Effector memory CD4-positive, alpha-beta T cell (primary cell): ENCODE measurements at regions not wholly inside any gene's neighbourhood (a gene's known extent, or its start where the extent isn't known, plus 50 kb on each side); places are given as distances from the start of the nearest gene placed in this dataset.

Experiments
- DNase-seq, 3 donors: peaks; one replicate each; pipeline ENCODE4 v3.0.0-alpha.2; 2020
- H3K27ac ChIP-seq: 2 replicates; pipeline ENCODE4 v1.7.0; 2013; ENCODE audit warnings: mild to moderate bottlenecking, low read length, moderate library complexity; ENCODE audit not compliant: insufficient read depth, poor library complexity, severe bottlenecking
- H3K27me3 ChIP-seq: replicated peaks from 2 replicates; pipeline ENCODE4 v1.7.0; 2013; ENCODE audit warnings: mild to moderate bottlenecking, low read length; ENCODE audit not compliant: insufficient read depth, control insufficient read depth, poor library complexity, severe bottlenecking
- H3K36me3 ChIP-seq: 2 replicates; pipeline ENCODE4 v1.7.0; 2013; ENCODE audit warnings: mild to moderate bottlenecking, low read length, moderate library complexity; ENCODE audit not compliant: control insufficient read depth, insufficient read depth
- H3K4me1 ChIP-seq: 2 replicates; pipeline ENCODE4 v1.7.0; 2013; ENCODE audit warnings: low read length, mild to moderate bottlenecking; ENCODE audit not compliant: control insufficient read depth, insufficient read depth, poor library complexity, severe bottlenecking
- H3K4me3 ChIP-seq: 2 replicates; pipeline ENCODE4 v1.7.0; 2013; ENCODE audit warnings: low read length, low read depth, mild to moderate bottlenecking; ENCODE audit not compliant: insufficient read depth, poor library complexity, severe bottlenecking
- H3K9me3 ChIP-seq: 2 replicates; pipeline ENCODE4 v1.7.0; 2013; ENCODE audit warnings: mild to moderate bottlenecking, low read length, moderate library complexity; ENCODE audit not compliant: control insufficient read depth

- Histone ChIP-seq H3K36me3 (no peaks in the 10 kb centered on the region), H3K27ac (no peak overlapping the region), H3K9me3 (no peaks in the 10 kb centered on the region), H3K4me3 (no peak overlapping the region), H3K4me1 (no peaks in the 10 kb centered on the region), H3K27me3 (no peaks in the 10 kb centered on the region)
- DNase-seq = no peak
Observed at GRCh38 chr7:11895337-11895736, 63.3 kb upstream of the THSD7A start.

GRCh38 chr7:11896663-11897062 is 64.7 kb upstream of the THSD7A start:
- H3K4me3 ChIP-seq = no peak overlapping the region
- H3K4me1 ChIP-seq = no peaks in the 10 kb centered on the region
- no peaks in the 10 kb centered on the region for H3K9me3 ChIP-seq
- H3K27me3 ChIP-seq = no peaks in the 10 kb centered on the region
- no peak for DNase-seq
- no peaks in the 10 kb centered on the region for H3K36me3 ChIP-seq
- no peak overlapping the region for H3K27ac ChIP-seq

- no peak for DNase-seq
- Histone ChIP-seq H3K27me3 (no peaks in the 10 kb centered on the region), H3K4me3 (no peak overlapping the region), H3K27ac (no peak overlapping the region), H3K9me3 (no peaks in the 10 kb centered on the region), H3K4me1 (no peaks in the 10 kb centered on the region), H3K36me3 (no peaks in the 10 kb centered on the region)
Observed at GRCh38 chr7:11899247-11899646, 67.2 kb upstream of the THSD7A start.

GRCh38 chr7:11910253-11910652 is 78.3 kb upstream of the THSD7A start:
- H3K4me3 ChIP-seq = no peak overlapping the region
- DNase-seq = no peak
- H3K27me3 ChIP-seq = no peaks in the 10 kb centered on the region
- H3K36me3 ChIP-seq = no peaks in the 10 kb centered on the region
- no peaks in the 10 kb centered on the region for H3K9me3 ChIP-seq
- no peak overlapping the region for H3K27ac ChIP-seq
- H3K4me1 ChIP-seq = no peaks in the 10 kb centered on the region

GRCh38 chr7:11911900-11912299 is 79.9 kb upstream of the THSD7A start:
- Histone ChIP-seq H3K27ac (no peak overlapping the region), H3K36me3 (no peaks in the 10 kb centered on the region), H3K9me3 (no peaks in the 10 kb centered on the region), H3K4me1 (no peaks in the 10 kb centered on the region), H3K4me3 (no peak overlapping the region), H3K27me3 (no peaks in the 10 kb centered on the region)
- no peak for DNase-seq

- Histone ChIP-seq H3K4me3 (no peak overlapping the region), H3K27me3 (no peaks in the 10 kb centered on the region)
- no peak for DNase-seq
Observed at GRCh38 chr7:11914645-11915044, 82.6 kb upstream of the THSD7A start.

GRCh38 chr7:11923376-11923930 is 91.5 kb upstream of the THSD7A start:
- H3K4me1 ChIP-seq = no peaks in the 10 kb centered on the region
- H3K9me3 ChIP-seq = no peaks in the 10 kb centered on the region
- H3K27ac ChIP-seq = no peak overlapping the region
- H3K27me3 ChIP-seq = no peaks in the 10 kb centered on the region
- no peaks in the 10 kb centered on the region for H3K36me3 ChIP-seq
- DNase-seq = no peak
- no peak overlapping the region for H3K4me3 ChIP-seq

More at GRCh38 chr7:11914645-11915044, 82.6 kb upstream of the THSD7A start:
- no peaks in the 10 kb centered on the region for H3K36me3 ChIP-seq
- no peaks in the 10 kb centered on the region for H3K9me3 ChIP-seq
- no peaks in the 10 kb centered on the region for H3K4me1 ChIP-seq
- H3K27ac ChIP-seq = no peak overlapping the region

- H3K4me1 ChIP-seq = no peaks in the 10 kb centered on the region
- H3K4me3 ChIP-seq = no peak overlapping the region
- no peaks in the 10 kb centered on the region for H3K27me3 ChIP-seq
- no peak for DNase-seq
- no peaks in the 10 kb centered on the region for H3K36me3 ChIP-seq
- H3K27ac ChIP-seq = no peak overlapping the region
- H3K9me3 ChIP-seq = no peaks in the 10 kb centered on the region
Observed at GRCh38 chr7:11931307-11931706, 99.3 kb upstream of the THSD7A start.

GRCh38 chr7:11934796-11935195 is 102.8 kb upstream of the THSD7A start:
- H3K9me3 ChIP-seq = no peaks in the 10 kb centered on the region
- H3K4me3 ChIP-seq = no peak overlapping the region
- no peaks in the 10 kb centered on the region for H3K36me3 ChIP-seq
- H3K4me1 ChIP-seq = no peaks in the 10 kb centered on the region
- DNase-seq = no peak
- H3K27me3 ChIP-seq = no peaks in the 10 kb centered on the region
- H3K27ac ChIP-seq = no peak overlapping the region

- DNase-seq = no peak
- Histone ChIP-seq H3K9me3 (no peaks in the 10 kb centered on the region), H3K4me1 (no peaks in the 10 kb centered on the region), H3K27ac (no peak overlapping the region), H3K36me3 (no peaks in the 10 kb centered on the region), H3K4me3 (no peak overlapping the region), H3K27me3 (no peaks in the 10 kb centered on the region)
Observed at GRCh38 chr7:11935905-11936304, 103.9 kb upstream of the THSD7A start.
